ENCODE measurements at regions not wholly inside any gene's neighbourhood (a gene's known extent, or its start where the extent isn't known, plus 50 kb on each side); places are given as distances from the start of the nearest gene placed in this dataset.

DNA sequence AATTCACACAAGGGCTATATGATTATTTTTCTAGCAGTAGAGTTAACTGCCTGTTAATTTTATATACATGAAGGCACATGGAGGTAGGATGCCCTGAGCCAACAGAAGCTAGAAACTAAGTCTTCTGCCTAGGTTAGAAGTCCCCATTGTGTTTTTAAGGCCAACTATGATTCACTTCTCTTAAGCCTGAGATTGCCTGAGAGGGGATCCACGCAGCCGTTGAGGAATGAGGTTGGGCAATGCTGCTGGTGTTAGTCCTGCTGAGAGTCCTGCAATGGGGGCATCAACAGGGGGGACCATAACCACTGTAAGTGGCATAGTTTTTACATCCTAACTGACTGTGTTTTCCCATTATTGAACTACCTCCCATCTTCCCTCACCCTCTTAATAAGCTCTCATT is 60.1 kb upstream of the PFN2 start:
- no peak overlapping the region for H3K18ac ChIP-seq (ENCODE audit: insufficient read length, low read depth, low read length)
- H3K27ac ChIP-seq (ENCODE audit: insufficient read length, low read depth, low read length) = no peak overlapping the region
- H2BK5ac ChIP-seq (ENCODE audit: insufficient read length, low read length) = no peak overlapping the region
- no peaks in the 10 kb centered on the region for H3K27me3 ChIP-seq (ENCODE audit: insufficient read depth, low read length)
- no peaks in the 10 kb centered on the region for H3K79me2 ChIP-seq (ENCODE audit: insufficient read depth, low read length)
- no peaks in the 10 kb centered on the region for H3K23me2 ChIP-seq (ENCODE audit: insufficient read length, low read depth, low read length, poor library complexity, severe bottlenecking)
- H3K9ac ChIP-seq (ENCODE audit: extremely low read depth, insufficient read length, low read length) = no peak overlapping the region
- no peaks in the 10 kb centered on the region for H3K9me3 ChIP-seq (ENCODE audit: control insufficient read depth, low read depth, low read length)
- H2BK12ac ChIP-seq (ENCODE audit: insufficient read length, low read depth, low read length) = no peak overlapping the region
- no peak overlapping the region for H3K23ac ChIP-seq (ENCODE audit: insufficient read length, low read depth, low read length)
- no peaks in the 10 kb centered on the region for H3K79me1 ChIP-seq (ENCODE audit: insufficient read depth, low read depth, low read length, poor library complexity, severe bottlenecking)
- peaks cover 17% of the 10 kb centered on the region for H3K4me1 ChIP-seq (ENCODE audit: insufficient read depth, low read length)
- no peak overlapping the region for H2BK120ac ChIP-seq (ENCODE audit: low read depth, low read length, poor library complexity, severe bottlenecking)
- no peak for DNase-seq
- no peak overlapping the region for H3K4me2 ChIP-seq (ENCODE audit: insufficient read depth, insufficient read length, low read length)
- H2BK15ac ChIP-seq (ENCODE audit: low read depth, low read length) = no peak overlapping the region
- no peak overlapping the region for H2BK20ac ChIP-seq (ENCODE audit: low read depth, low read length, poor library complexity, severe bottlenecking)
- H2AFZ ChIP-seq (ENCODE audit: low read length) = no peak overlapping the region
- H4K8ac ChIP-seq (replicated peaks; ENCODE audit: insufficient read length, low read depth, low read length) = no peak overlapping the region
- H3K27me3 Mint-ChIP-seq (ENCODE audit: low read depth) = peaks cover 53% of the 10 kb centered on the region
- H3K4me1 Mint-ChIP-seq = peaks cover 48 to 50% of the 10 kb centered on the region in 2 experiments
- TF ChIP-seq, protein P1, sequence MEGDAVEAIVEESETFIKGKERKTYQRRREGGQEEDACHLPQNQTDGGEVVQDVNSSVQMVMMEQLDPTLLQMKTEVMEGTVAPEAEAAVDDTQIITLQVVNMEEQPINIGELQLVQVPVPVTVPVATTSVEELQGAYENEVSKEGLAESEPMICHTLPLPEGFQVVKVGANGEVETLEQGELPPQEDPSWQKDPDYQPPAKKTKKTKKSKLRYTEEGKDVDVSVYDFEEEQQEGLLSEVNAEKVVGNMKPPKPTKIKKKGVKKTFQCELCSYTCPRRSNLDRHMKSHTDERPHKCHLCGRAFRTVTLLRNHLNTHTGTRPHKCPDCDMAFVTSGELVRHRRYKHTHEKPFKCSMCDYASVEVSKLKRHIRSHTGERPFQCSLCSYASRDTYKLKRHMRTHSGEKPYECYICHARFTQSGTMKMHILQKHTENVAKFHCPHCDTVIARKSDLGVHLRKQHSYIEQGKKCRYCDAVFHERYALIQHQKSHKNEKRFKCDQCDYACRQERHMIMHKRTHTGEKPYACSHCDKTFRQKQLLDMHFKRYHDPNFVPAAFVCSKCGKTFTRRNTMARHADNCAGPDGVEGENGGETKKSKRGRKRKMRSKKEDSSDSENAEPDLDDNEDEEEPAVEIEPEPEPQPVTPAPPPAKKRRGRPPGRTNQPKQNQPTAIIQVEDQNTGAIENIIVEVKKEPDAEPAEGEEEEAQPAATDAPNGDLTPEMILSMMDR (conservative IDR thresholded peaks at IDR 0.05) = no peak
- no peak overlapping the region for H4K5ac ChIP-seq (ENCODE audit: insufficient read length, low read depth, low read length)
- H3K36me3 Mint-ChIP-seq (ENCODE audit: insufficient read depth in 1 of 3, low read depth in 3 of 3) = peaks cover 0 to 15% (median 12%) of the 10 kb centered on the region in 3 experiments; a peak in 5 of 7 replicates
- no peak overlapping the region for H3K14ac ChIP-seq (ENCODE audit: insufficient read depth, low read length)
- H3K9me3 Mint-ChIP-seq = peaks cover 14% of the 10 kb centered on the region in 2 experiments
- no peak overlapping the region for H3K4me3 Mint-ChIP-seq
- no peaks in the 10 kb centered on the region for H4K20me1 ChIP-seq (ENCODE audit: control insufficient read depth, insufficient read depth, insufficient read length)
- no peak overlapping the region for H3K56ac ChIP-seq (ENCODE audit: insufficient read length, low read depth, low read length)
- H3K27ac Mint-ChIP-seq = no peak overlapping the region
- H4K91ac ChIP-seq (ENCODE audit: insufficient read length, low read depth, low read length) = no peak overlapping the region
- H3K4ac ChIP-seq (ENCODE audit: low read depth, low read length) = no peak overlapping the region
- no peak overlapping the region for H2AK5ac ChIP-seq (ENCODE audit: insufficient read length, low read length)
- no peak overlapping the region for H3T11ph ChIP-seq (ENCODE audit: low read length)
- no CpG with 5 or more reads among the region's 2 CpGs for WGBS (ENCODE audit: extremely low coverage, insufficient read length, low lambda C conversion rate)
